ENCODE measurements at regions not wholly inside any gene's neighbourhood (a gene's known extent, or its start where the extent isn't known, plus 50 kb on each side); places are given as distances from the start of the nearest gene placed in this dataset.

GRCh38 chr10:123450956-123451605 lies 215.1 kb upstream of the GPR26 start (continued):
- TF ChIP-seq PHF8 (conservative IDR thresholded peaks at IDR 0.05; ENCODE audit: low read depth, low read length) (no peak), SP2 (IDR thresholded peaks at IDR 0.05; ENCODE audit: low read length) (no peak), RNF2 (IDR thresholded peaks at IDR 0.05; ENCODE audit: borderline replicate concordance, low read depth, low read length, missing control alignments, poor library complexity, severe bottlenecking) (no peak), KDM4A (IDR thresholded peaks at IDR 0.05; ENCODE audit: low read depth, low read length, severe bottlenecking) (no peak), EZH2 (IDR thresholded peaks at IDR 0.05; ENCODE audit: low read depth, low read length, severe bottlenecking) (no peak), HDAC6 (IDR thresholded peaks at IDR 0.05; ENCODE audit: low read depth, low read length) (no peak), MAFK (IDR thresholded peaks at IDR 0.05; ENCODE audit: low read depth, low read length) (no peak), SUZ12 (IDR thresholded peaks at IDR 0.05; ENCODE audit: low read length) (no peak)

Measured in H1 (cell line).